ENCODE measurements at regions not wholly inside any gene's neighbourhood (a gene's known extent, or its start where the extent isn't known, plus 50 kb on each side); places are given as distances from the start of the nearest gene placed in this dataset.

DNA sequence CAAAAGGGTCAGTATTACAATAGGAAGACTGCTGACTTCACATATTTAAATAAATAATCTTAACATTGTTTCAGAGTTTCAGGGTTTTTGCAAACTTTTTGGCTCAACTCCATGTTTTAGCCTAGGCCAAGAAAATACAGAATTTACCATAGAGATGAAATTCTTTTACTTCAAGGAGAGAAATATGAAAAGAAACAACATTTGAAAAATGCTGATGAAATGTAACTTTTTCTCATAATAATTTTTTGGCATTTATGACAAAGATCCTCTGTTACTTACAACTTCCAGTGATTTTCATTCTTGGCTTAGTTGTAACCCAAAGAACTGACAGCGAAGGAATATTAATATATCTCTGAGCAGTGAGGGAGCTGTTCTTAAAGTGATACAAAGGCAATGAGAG, 316.1 kb upstream of the EMCN start:
- no peak overlapping the region for H2BK120ac ChIP-seq (ENCODE audit: low read depth, low read length)
- H3K27ac ChIP-seq (ENCODE audit: insufficient read depth, low read length): no peak overlapping the region
- TF ChIP-seq RFX5 (IDR thresholded peaks at IDR 0.05; ENCODE audit: low read depth, low read length): no peak
- DNase-seq (no peak), ATAC-seq (ENCODE audit: low read depth) (no peak)
- H4K8ac ChIP-seq (ENCODE audit: low read depth in 2 of 2, low read length in 2 of 2): no peak overlapping the region
- no peak overlapping the region for H3K9ac ChIP-seq (ENCODE audit: low read depth, low read length)
- no peak overlapping the region for H2AFZ ChIP-seq (replicated peaks; ENCODE audit: low read length, poor library complexity)
- H3K14ac ChIP-seq (replicated peaks; ENCODE audit: low read depth, low read length): no peak overlapping the region
- H4K5ac ChIP-seq (ENCODE audit: low read depth, low read length): no peak overlapping the region
- H4K20me1 ChIP-seq (ENCODE audit: insufficient read depth, low read length): no peaks in the 10 kb centered on the region
- no peaks in the 10 kb centered on the region for H3K9me1 ChIP-seq (ENCODE audit: insufficient read depth, low read length)
- H3K4ac ChIP-seq (ENCODE audit: low read depth, low read length): no peak overlapping the region
- no peak overlapping the region for H2BK15ac ChIP-seq (ENCODE audit: low read depth, low read length)
- WGBS, 2 experiments (ENCODE audit: extremely low coverage in 2 of 2, insufficient read length in 1 of 2): no CpG with 5 or more reads among the region's 1 CpG
- H3K27me3 ChIP-seq (ENCODE audit: control insufficient read depth, insufficient read depth, low read length): no peaks in the 10 kb centered on the region
- no peak overlapping the region for H2AK9ac ChIP-seq (replicated peaks; ENCODE audit: low read depth, low read length, poor library complexity)
- BruUV-seq (replicated peaks): no TSS peak
- ChIA-PET CTCF (no interaction called here), POLR2A (ENCODE audit: unreplicated experiment) (no interaction called here)
- H2BK20ac ChIP-seq (ENCODE audit: low read depth, low read length): no peak overlapping the region
- H3K56ac ChIP-seq (ENCODE audit: extremely low read depth, insufficient read depth, low read length): no peak overlapping the region
- intact Hi-C loops (cut with micrococcal nuclease) (no loop called here), dilution Hi-C loops (cut with HindIII; ENCODE audit: low sequenced_read_pairs, unreplicated experiment) (no loop called here), in situ Hi-C loops (cut with MboI; ENCODE audit: low sequenced_read_pairs) (no loop called here)
- no peaks in the 10 kb centered on the region for H3K9me3 ChIP-seq (ENCODE audit: control insufficient read depth, insufficient read depth, low read length)
- H2BK5ac ChIP-seq (ENCODE audit: low read depth, low read length, poor library complexity, severe bottlenecking): no peak overlapping the region
- no peaks in the 10 kb centered on the region for H3K4me1 ChIP-seq (ENCODE audit: control insufficient read depth, insufficient read depth, low read length)
- no peak overlapping the region for H3K4me2 ChIP-seq (ENCODE audit: low read depth, low read length)
- H3K36me3 ChIP-seq (ENCODE audit: control insufficient read depth, insufficient read depth, low read length): no peaks in the 10 kb centered on the region
- H4K91ac ChIP-seq (ENCODE audit: insufficient read depth, low read depth, low read length): no peak overlapping the region
- no peaks in the 10 kb centered on the region for H3K79me1 ChIP-seq (ENCODE audit: low read depth in 1 of 2, low read length in 2 of 2)
- H3K23ac ChIP-seq (ENCODE audit: low read depth, low read length): no peak overlapping the region
- no peak overlapping the region for H2AK5ac ChIP-seq (ENCODE audit: low read depth, low read length)
- H3K18ac ChIP-seq (ENCODE audit: low read depth, low read length): no peak overlapping the region
- no peak overlapping the region for H3K4me3 ChIP-seq (ENCODE audit: insufficient read depth, low read depth, low read length)

All from IMR-90 (cell line).